ENCODE measurements at regions not wholly inside any gene's neighbourhood (a gene's known extent, or its start where the extent isn't known, plus 50 kb on each side); places are given as distances from the start of the nearest gene placed in this dataset.

DNA sequence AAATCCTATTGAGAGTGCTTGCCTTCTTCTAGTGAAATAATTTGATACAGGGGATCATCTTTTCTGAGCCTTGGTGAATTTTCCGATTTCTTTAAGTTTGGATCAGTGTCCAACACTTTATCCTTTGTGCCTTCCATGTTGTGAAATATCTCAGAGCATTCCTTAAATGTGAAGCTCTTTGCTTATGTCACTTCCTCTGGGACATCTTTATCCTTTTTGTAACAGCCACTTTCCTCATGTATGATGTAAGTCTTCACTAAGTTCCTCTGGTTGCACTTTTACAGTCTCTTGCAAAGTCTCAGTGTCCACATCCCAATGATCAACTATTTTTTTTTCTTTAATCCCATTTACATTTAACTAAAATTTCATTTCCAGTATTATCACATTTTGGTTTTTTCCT is 254.2 kb downstream of the EN1 start:
- no peak overlapping the region for H3K4me3 ChIP-seq (ENCODE audit: low read depth, low read length)
- TF ChIP-seq, protein P1, sequence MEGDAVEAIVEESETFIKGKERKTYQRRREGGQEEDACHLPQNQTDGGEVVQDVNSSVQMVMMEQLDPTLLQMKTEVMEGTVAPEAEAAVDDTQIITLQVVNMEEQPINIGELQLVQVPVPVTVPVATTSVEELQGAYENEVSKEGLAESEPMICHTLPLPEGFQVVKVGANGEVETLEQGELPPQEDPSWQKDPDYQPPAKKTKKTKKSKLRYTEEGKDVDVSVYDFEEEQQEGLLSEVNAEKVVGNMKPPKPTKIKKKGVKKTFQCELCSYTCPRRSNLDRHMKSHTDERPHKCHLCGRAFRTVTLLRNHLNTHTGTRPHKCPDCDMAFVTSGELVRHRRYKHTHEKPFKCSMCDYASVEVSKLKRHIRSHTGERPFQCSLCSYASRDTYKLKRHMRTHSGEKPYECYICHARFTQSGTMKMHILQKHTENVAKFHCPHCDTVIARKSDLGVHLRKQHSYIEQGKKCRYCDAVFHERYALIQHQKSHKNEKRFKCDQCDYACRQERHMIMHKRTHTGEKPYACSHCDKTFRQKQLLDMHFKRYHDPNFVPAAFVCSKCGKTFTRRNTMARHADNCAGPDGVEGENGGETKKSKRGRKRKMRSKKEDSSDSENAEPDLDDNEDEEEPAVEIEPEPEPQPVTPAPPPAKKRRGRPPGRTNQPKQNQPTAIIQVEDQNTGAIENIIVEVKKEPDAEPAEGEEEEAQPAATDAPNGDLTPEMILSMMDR (IDR thresholded peaks at IDR 0.05; ENCODE audit: low read depth, low read length), result no peak

GRCh38 chr2:118591223-118591622 is 256.2 kb downstream of the EN1 start:
- H3K4me3 ChIP-seq (ENCODE audit: low read depth, low read length), result no peak overlapping the region
- TF ChIP-seq, protein P1 (IDR thresholded peaks at IDR 0.05; ENCODE audit: low read depth, low read length), result no peak

GRCh38 chr2:118589721-118590120 is 257.7 kb downstream of the EN1 start:
- TF ChIP-seq, protein P1 (IDR thresholded peaks at IDR 0.05; ENCODE audit: low read depth, low read length), result no peak
- no peak overlapping the region for H3K4me3 ChIP-seq (ENCODE audit: low read depth, low read length)

- H3K4me3 ChIP-seq (ENCODE audit: low read depth, low read length), result no peak overlapping the region
- TF ChIP-seq, protein P1 (IDR thresholded peaks at IDR 0.05; ENCODE audit: low read depth, low read length), result no peak
Observed at GRCh38 chr2:118588850-118589249, 258.6 kb downstream of the EN1 start.

DNA sequence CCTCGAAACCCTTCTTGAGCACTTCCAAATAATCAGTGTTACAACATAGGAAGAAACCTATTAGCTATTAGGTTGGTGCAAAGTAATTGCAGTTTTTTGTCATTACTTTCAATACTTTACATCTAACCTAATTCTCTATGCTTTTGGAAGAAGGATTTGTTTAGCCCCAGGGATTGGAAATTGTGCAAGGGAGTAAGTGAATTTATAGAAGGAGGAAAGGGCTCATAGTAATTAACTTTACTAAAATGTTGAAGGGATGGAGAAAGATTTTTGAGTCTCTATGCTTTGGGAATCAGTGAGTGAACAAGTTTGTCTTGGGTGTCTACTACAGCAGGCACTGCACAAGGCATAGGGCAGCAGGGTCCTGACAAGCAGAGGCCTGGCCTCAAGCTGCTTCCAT is 261.1 kb downstream of the EN1 start:
- TF ChIP-seq, protein P1 (IDR thresholded peaks at IDR 0.05; ENCODE audit: low read depth, low read length), result no peak
- no peak overlapping the region for H3K4me3 ChIP-seq (ENCODE audit: low read depth, low read length)

GRCh38 chr2:118584877-118585276 is 262.6 kb downstream of the EN1 start:
- H3K4me3 ChIP-seq (ENCODE audit: low read depth, low read length), result no peak overlapping the region
- TF ChIP-seq, protein P1 (IDR thresholded peaks at IDR 0.05; ENCODE audit: low read depth, low read length), result no peak

DNA sequence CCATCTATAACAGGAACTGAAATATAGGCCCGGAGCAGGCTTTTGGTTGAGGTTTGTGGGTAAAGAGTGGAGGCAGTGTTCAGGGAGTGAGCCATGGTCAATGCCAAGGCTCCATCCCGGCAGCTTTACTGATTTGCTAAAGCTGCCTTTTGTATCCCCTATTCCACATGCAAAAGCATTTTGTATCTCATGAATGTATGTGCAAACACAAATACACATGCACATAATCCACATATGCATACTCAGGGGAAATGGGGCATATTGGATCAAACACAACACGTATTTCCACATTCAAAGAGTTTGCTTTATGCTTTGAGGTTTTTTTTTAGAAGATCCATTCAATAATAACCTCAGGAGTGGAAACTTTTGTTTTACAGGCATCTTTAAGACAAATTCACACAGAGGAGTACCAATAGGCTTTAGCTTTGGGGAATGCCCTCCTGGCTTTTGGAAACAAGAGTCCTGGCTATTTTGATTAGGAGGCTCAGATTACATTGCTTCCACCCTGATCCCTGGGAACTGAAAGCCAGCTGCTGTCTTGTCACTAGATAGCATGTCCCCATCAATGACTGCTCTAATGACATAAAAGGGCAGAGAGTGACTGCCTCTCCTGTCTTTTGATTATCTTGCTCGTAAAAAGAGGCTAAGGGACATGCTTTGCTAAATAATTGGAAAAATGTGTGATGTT is 263.2 kb downstream of the EN1 start:
- TF ChIP-seq, protein P1 (IDR thresholded peaks at IDR 0.05; ENCODE audit: low read depth, low read length), result no peak
- no peak overlapping the region for H3K4me3 ChIP-seq (ENCODE audit: low read depth, low read length)
